Activated CD4-positive, alpha-beta T cell treated with anti-CD3 and anti-CD28 coated beads, Interleukin-2, amount 10 ng/mL, durations not matched to agents 24 days and 14 days (primary cell): ENCODE measurements at regions not wholly inside any gene's neighbourhood (a gene's known extent, or its start where the extent isn't known, plus 50 kb on each side); places are given as distances from the start of the nearest gene placed in this dataset.

Experiments
- DNase-seq: peaks from one replicate; pipeline ENCODE4 v3.0.0; 2022
- H3K27ac Mint-ChIP-seq: one replicate; pipeline ENCODE4 v1.8.0; 2022; ENCODE audit warnings: mild to moderate bottlenecking, mixed read lengths
- H3K27me3 Mint-ChIP-seq: one replicate; pipeline ENCODE4 v1.8.0; 2022; ENCODE audit warnings: mixed read lengths
- H3K36me3 Mint-ChIP-seq: one replicate; pipeline ENCODE4 v1.8.0; 2022; ENCODE audit warnings: low read depth, mild to moderate bottlenecking, mixed read lengths
- H3K4me1 Mint-ChIP-seq: one replicate; pipeline ENCODE4 v1.8.0; 2021; ENCODE audit warnings: mixed read lengths
- H3K4me3 Mint-ChIP-seq: one replicate; pipeline ENCODE4 v1.8.0; 2022; ENCODE audit warnings: mild to moderate bottlenecking, moderate library complexity, mixed read lengths
- H3K9me3 Mint-ChIP-seq: one replicate; pipeline ENCODE4 v1.8.0; 2021; ENCODE audit warnings: mixed read lengths
- intact Hi-C: fragments of 100-400 bp; cut with micrococcal nuclease; formaldehyde crosslinking; loops from one replicate; pipeline ENCODE4 v1.15.1; 2023

DNA sequence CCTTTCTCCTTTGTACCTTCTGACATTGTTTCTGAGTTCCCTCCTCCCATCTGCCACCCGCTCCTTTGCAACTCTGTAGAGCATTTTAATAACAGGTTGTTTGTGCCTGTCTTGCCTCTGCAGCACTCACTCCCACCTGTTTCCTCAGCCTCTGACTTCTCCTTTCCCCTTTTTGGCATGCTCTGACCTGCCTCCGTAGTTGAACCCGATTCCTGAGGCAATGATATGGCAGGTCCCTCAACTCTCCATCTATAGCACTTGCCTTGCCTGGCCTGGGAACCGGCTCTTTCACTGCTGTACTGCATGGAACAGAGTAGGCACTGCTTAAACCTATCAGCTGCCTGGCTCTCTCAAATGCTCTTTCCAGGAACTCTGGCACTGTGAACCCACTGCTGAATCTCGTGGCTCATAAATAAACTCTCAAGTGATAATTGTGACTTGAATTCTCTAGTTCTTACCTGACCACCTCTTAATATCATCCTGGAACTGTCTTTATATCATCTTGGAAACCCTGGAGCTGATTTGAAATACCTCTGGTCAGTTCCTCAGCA, 50.3 kb downstream of the UTRN start:
- Mint-ChIP-seq H3K36me3 (no peaks in the 10 kb centered on the region), H3K4me1 (peaks cover 44% of the 10 kb centered on the region), H3K4me3 (peak overlapping the region; percentile 80), H3K27me3 (no peaks in the 10 kb centered on the region), H3K27ac (peak overlapping the region; percentile 74), H3K9me3 (no peaks in the 10 kb centered on the region)
- intact Hi-C loops, result loop anchor here (1.0 to 2.0 kb wide), 2 partner anchors 8 to 15 kb away; no protein-coding TSS in a partner anchor
- peak; percentile 68 for DNase-seq

DNA sequence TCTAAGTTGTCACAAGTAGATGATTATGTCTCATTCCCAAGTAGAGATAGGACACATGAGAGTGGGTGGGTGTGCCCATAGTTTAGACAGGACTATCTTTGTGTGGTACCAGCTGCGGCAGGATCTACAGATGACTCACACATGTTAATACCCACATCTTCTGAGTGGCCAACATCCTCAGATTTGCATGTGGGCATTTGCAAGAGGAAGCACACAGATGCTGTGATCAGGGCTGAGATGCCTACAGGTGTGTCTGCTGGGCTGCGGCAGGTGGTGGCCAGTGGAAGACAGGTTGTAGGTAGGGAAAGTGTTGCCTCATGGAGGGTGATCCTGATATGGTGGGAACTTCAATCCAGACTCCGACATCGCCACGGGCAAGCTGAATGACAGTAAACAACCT, 50.8 kb downstream of the UTRN start:
- H3K36me3 Mint-ChIP-seq, result no peaks in the 10 kb centered on the region
- intact Hi-C loops, result loop anchor here (1.0 to 2.0 kb wide), 2 partner anchors 7 to 15 kb away; no protein-coding TSS in a partner anchor
- H3K27me3 Mint-ChIP-seq, result no peaks in the 10 kb centered on the region
- peak overlapping the region; percentile 80 for H3K4me3 Mint-ChIP-seq
- H3K9me3 Mint-ChIP-seq, result no peaks in the 10 kb centered on the region
- H3K4me1 Mint-ChIP-seq, result peaks cover 47% of the 10 kb centered on the region
- peak; percentile 68 for DNase-seq
- H3K27ac Mint-ChIP-seq, result peak overlapping the region; percentile 74

GRCh38 chr6:144336900-144337299, 51.8 kb downstream of the UTRN start:
- H3K4me1 Mint-ChIP-seq, result peaks cover 53% of the 10 kb centered on the region
- H3K27ac Mint-ChIP-seq, result no peak overlapping the region
- intact Hi-C loops, result no loop called here

DNA sequence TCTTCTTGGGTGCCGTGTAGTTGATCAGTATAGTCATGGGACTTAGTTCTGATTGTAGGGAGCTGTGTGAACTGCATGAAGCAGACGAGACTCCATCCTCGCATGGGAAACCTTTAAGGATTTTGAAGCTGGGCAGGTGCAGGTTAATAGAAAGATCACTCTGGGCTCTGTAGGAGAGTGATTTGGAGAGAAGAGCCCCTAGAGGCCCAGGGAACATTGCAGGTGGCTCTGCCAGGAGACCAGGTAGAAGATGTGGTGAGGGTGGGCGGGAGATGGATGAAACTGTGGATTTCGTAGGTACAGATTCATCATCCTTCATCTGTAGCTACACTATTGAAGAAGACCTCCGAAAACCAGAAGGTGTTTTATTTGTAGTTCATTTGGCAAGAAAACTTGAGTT, 53.3 kb downstream of the UTRN start:
- Mint-ChIP-seq H3K4me3 (no peak overlapping the region), H3K27ac (peak overlapping the region; percentile 17), H3K4me1 (peaks cover 58% of the 10 kb centered on the region), H3K27me3 (no peaks in the 10 kb centered on the region), H3K9me3 (no peaks in the 10 kb centered on the region), H3K36me3 (no peaks in the 10 kb centered on the region)
- DNase-seq, result no peak
- intact Hi-C loops, result no loop called here

More at GRCh38 chr6:144336900-144337299, 51.8 kb downstream of the UTRN start:
- no peaks in the 10 kb centered on the region for H3K27me3 Mint-ChIP-seq
- no peak overlapping the region for H3K4me3 Mint-ChIP-seq
- no peak for DNase-seq
- no peaks in the 10 kb centered on the region for H3K9me3 Mint-ChIP-seq
- H3K36me3 Mint-ChIP-seq, result no peaks in the 10 kb centered on the region

GRCh38 chr6:144338951-144339700, 54.0 kb downstream of the UTRN start:
- no peaks in the 10 kb centered on the region for H3K27me3 Mint-ChIP-seq
- H3K4me3 Mint-ChIP-seq, result no peak overlapping the region
- H3K9me3 Mint-ChIP-seq, result no peaks in the 10 kb centered on the region
- intact Hi-C loops, result no loop called here
- H3K4me1 Mint-ChIP-seq, result peaks cover 57% of the 10 kb centered on the region
- H3K36me3 Mint-ChIP-seq, result no peaks in the 10 kb centered on the region
- H3K27ac Mint-ChIP-seq, result no peak overlapping the region
- no peak for DNase-seq

DNA sequence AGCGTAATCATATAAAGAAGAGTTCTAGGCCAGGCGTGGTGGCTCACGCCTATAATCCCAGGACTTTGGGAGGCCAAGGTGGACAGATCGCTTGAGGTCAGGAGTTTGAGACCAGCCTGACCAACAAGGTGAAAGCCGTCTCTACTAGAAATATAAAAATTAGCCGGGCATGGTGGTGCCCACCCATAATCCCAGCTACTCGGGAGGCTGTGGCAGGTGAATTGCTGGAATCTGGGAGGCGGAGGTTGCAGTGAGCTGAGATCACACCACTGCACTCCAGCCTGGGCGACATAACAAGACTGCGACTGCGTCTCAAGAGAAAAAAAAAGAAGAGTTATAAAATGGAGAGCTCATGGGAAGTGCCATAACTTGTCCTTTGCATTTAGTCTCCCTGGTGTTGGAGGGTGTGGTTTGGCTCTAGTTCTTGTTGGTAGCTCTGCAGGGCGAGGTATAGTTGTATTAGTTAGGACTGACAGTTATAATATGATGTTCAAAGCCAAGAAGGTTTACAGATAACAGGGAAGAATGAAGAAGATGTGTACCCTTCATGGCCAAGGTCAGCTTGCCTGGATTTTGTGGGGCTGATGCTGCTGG, 54.8 kb downstream of the UTRN start:
- no peak for DNase-seq
- Mint-ChIP-seq H3K27ac (no peak overlapping the region), H3K4me1 (peaks cover 56% of the 10 kb centered on the region), H3K4me3 (no peak overlapping the region), H3K27me3 (no peaks in the 10 kb centered on the region), H3K36me3 (peaks cover 2% of the 10 kb centered on the region), H3K9me3 (no peaks in the 10 kb centered on the region)
- intact Hi-C loops, result loop anchor here (5.0 kb wide), 1 partner anchor 72 kb away; no protein-coding TSS in a partner anchor

GRCh38 chr6:144340541-144341371, 55.6 kb downstream of the UTRN start:
- intact Hi-C loops, result loop anchor here (5.0 kb wide), 1 partner anchor 72 kb away; no protein-coding TSS in a partner anchor
- no peaks in the 10 kb centered on the region for H3K9me3 Mint-ChIP-seq
- no peak overlapping the region for H3K27ac Mint-ChIP-seq
- peaks cover 2% of the 10 kb centered on the region for H3K36me3 Mint-ChIP-seq
- H3K4me3 Mint-ChIP-seq, result no peak overlapping the region
- peaks cover 57% of the 10 kb centered on the region for H3K4me1 Mint-ChIP-seq
- H3K27me3 Mint-ChIP-seq, result no peaks in the 10 kb centered on the region
- DNase-seq, result no peak

GRCh38 chr6:144341831-144342527, 56.8 kb downstream of the UTRN start:
- H3K4me1 Mint-ChIP-seq, result peaks cover 53% of the 10 kb centered on the region
- intact Hi-C loops, result loop anchor here (2.0 to 5.0 kb wide), 3 partner anchors 31 to 70 kb away; partner anchors contain the start of gene UTRN
- H3K27me3 Mint-ChIP-seq, result no peaks in the 10 kb centered on the region
- DNase-seq, result no peak
- peaks cover 2% of the 10 kb centered on the region for H3K36me3 Mint-ChIP-seq
- no peak overlapping the region for H3K27ac Mint-ChIP-seq
- H3K9me3 Mint-ChIP-seq, result no peaks in the 10 kb centered on the region
- no peak overlapping the region for H3K4me3 Mint-ChIP-seq

GRCh38 chr6:144343701-144344428, 58.7 kb downstream of the UTRN start:
- peaks cover 10% of the 10 kb centered on the region for H3K36me3 Mint-ChIP-seq
- H3K9me3 Mint-ChIP-seq, result no peaks in the 10 kb centered on the region
- H3K27ac Mint-ChIP-seq, result peak overlapping the region; percentile 96
- H3K27me3 Mint-ChIP-seq, result no peaks in the 10 kb centered on the region
- intact Hi-C loops, result loop anchor here (1.0 to 5.0 kb wide), 9 partner anchors 9 to 249 kb away; partner anchors contain the start of genes SF3B5 and UTRN
- H3K4me3 Mint-ChIP-seq, result peak overlapping the region; percentile 89
- H3K4me1 Mint-ChIP-seq, result peaks cover 59% of the 10 kb centered on the region
- peak; percentile 84 for DNase-seq

GRCh38 chr6:144344646-144345045, 59.5 kb downstream of the UTRN start:
- H3K27me3 Mint-ChIP-seq, result no peaks in the 10 kb centered on the region
- no peaks in the 10 kb centered on the region for H3K9me3 Mint-ChIP-seq
- intact Hi-C loops, result loop anchor here (1.0 to 5.0 kb wide), 6 partner anchors 10 to 249 kb away; partner anchors contain the start of gene SF3B5
- H3K27ac Mint-ChIP-seq, result peak overlapping the region; percentile 96
- peaks cover 57% of the 10 kb centered on the region for H3K4me1 Mint-ChIP-seq
- peak; percentile 85 for DNase-seq
- H3K4me3 Mint-ChIP-seq, result peak overlapping the region; percentile 89
- H3K36me3 Mint-ChIP-seq, result peaks cover 11% of the 10 kb centered on the region

- Mint-ChIP-seq H3K27me3 (no peaks in the 10 kb centered on the region), H3K4me3 (peak overlapping the region; percentile 89), H3K4me1 (peaks cover 59% of the 10 kb centered on the region), H3K36me3 (peaks cover 12% of the 10 kb centered on the region), H3K27ac (peak overlapping the region; percentile 96), H3K9me3 (no peaks in the 10 kb centered on the region)
- no peak for DNase-seq
- intact Hi-C loops, result no loop called here
Measured at GRCh38 chr6:144345451-144345850, 60.3 kb downstream of the UTRN start.

DNA sequence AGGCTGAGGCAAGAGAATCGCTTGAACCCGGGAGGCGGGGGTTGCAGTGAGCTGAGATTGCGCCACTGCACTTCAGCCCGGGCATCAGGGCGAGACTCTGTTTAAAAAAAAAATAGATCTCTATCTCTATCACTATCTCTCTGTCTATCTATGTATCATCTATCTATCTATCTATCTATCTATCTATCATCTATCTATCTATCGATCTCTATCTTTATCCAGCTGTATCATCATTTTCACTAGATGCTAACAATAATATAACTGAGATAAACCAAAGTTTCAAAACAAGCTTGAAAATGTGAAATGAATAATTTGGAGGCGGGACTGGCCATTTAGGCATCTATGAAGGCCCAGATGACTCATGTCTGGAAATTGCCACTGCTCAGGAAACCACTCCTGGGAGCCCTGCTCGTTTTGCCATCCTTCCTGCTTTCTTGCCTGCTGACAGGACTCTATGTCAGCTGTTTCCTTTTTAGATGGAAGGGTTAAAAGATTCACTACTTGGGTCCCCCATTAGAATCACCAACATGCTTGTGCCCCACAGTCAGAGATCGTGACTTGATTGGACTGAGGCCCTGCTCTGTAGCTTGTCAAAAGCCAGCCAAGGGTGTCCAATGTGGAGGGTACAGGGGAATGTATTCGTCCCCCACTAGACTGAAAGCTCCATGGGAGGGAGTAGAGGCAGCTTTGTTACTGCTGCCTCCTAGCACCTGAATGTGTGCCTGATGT, 61.7 kb downstream of the UTRN start:
- peak overlapping the region; percentile 73 for H3K4me3 Mint-ChIP-seq
- peaks cover 12% of the 10 kb centered on the region for H3K36me3 Mint-ChIP-seq
- H3K9me3 Mint-ChIP-seq, result no peaks in the 10 kb centered on the region
- DNase-seq, result peak; percentile 64
- H3K4me1 Mint-ChIP-seq, result peaks cover 63% of the 10 kb centered on the region
- intact Hi-C loops, result no loop called here
- H3K27ac Mint-ChIP-seq, result peak overlapping the region; percentile 82
- no peaks in the 10 kb centered on the region for H3K27me3 Mint-ChIP-seq
